Limb (tissue), 2 donors: ENCODE measurements at regions not wholly inside any gene's neighbourhood (a gene's known extent, or its start where the extent isn't known, plus 50 kb on each side); places are given as distances from the start of the nearest gene placed in this dataset.

Experiments
- DNase-seq, 2 donors: peaks; one replicate each; pipeline ENCODE4 v3.0.0-alpha.2; 2016; ENCODE audit errors: extremely low spot score in 2 of 2

- DNase-seq: no peak
These were observed 61.9 kb upstream of the GSE1 start for GRCh38 chr16:85550953-85551924.

- DNase-seq: no peak
These were observed 60.1 kb upstream of the GSE1 start for GRCh38 chr16:85552980-85553435.

DNA sequence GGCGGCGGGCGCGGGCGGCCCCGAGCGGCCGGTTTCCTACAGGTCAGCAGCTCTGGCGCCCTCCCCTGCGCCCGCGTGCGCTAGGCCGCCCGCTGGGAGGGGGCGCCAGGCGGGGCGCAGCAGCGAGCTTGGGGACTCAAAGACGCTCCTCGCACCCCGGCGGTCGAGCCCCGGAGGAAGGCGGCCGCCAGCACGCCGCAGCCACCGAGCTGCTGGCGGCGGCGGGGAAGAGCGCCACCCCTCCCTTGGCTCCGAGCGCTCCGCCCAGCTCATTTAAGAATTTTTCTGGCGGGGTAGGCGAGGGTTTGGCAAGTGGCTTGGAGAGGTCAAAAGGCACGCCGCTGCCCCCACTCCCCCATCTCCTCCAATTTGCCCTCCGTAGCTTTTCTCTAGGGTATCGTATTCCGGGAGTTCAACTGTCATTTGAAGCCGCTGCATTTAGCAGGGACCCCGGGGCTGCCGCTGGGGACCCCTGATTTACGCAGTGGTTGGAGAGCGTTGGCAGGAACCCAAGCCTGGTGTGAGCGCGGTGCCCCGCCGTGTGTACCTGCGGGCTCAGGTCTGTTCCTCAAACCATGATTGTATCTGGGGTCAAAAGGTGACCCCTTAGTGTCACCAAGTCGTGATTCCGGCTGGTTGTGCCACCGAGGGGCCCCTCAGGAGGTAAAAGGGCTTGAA lies 59.5 kb upstream of the GSE1 start:
- no peak for DNase-seq

DNA sequence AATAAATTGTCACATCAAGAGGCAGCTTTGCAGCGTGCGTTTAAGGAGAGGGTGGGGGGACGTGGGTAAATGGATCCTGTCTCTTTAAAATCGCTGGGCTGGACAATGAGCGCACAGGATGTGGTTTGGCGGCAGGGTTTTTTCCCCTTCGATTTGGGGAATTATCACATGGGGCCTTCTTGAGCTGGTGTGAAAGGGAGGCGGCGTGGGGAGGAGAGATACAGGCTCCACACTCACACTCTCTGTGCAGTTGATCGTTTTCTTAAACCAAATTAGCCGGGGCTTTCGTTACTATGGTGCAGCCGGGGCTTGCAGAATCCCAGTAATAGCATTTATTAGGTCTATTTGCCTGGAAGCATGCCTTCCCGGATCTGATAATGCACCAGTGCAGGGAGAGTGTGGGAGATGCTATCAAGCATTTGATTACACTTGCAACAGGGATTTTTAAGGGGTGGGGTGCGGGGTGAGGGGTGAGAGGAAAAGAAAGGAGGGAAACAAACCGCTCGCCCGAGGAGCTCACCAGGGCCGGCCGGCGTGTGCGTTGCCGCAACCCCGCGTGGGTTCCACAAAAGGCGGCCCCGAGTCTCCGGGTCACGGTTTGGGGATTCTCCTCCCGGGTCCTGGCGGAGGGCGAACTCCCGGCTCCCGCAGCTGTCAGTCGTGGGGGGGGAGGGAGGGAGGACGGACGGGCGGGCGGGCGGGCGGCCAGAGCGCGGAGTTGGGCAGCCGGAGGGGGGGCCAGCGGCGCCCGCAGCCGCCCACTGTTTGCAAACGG lies 58.8 kb upstream of the GSE1 start:
- DNase-seq: peak; percentile 57 to 75

DNA sequence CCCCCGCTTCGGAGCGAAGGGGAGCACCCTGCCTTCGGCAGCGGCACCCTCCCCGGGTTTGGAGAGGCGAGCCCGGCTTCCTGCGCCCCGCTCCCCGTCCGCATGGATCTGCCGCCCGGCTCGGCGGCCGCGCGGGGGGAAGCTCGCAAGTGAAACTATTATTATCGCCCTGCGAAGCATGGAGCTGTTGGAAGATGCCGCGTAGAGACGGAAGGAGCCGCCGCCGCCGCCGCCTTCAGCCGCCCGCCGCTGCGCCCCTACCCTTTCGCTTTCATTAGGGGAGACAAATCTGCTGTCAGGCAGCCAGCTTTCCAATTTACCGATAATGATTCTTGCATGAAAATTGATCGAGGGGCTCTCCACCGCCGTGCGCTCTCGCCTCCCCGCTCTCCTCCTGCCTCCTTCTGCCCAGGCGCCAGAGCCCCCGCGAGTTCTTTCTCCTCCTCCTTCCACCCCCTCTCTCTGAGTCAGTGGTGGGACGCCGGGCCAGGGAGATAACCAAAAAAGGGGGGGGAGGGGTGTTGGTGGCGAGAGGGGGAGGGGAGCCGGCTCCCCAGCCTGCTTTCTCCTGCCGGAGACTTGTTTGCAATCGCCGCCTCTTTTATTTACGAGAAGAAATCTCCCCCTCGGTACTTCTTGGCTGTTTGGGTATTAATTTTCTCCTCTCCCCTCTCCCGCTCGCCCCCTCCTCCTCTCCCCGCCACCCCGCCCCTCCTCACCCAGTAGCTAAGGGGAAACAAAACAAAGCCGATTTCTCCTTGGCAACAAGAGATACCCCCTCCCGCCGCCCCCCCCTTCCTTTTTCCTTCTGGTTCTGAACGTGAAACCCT lies 58.0 kb upstream of the GSE1 start:
- DNase-seq: peak; percentile 27 to 81

DNA sequence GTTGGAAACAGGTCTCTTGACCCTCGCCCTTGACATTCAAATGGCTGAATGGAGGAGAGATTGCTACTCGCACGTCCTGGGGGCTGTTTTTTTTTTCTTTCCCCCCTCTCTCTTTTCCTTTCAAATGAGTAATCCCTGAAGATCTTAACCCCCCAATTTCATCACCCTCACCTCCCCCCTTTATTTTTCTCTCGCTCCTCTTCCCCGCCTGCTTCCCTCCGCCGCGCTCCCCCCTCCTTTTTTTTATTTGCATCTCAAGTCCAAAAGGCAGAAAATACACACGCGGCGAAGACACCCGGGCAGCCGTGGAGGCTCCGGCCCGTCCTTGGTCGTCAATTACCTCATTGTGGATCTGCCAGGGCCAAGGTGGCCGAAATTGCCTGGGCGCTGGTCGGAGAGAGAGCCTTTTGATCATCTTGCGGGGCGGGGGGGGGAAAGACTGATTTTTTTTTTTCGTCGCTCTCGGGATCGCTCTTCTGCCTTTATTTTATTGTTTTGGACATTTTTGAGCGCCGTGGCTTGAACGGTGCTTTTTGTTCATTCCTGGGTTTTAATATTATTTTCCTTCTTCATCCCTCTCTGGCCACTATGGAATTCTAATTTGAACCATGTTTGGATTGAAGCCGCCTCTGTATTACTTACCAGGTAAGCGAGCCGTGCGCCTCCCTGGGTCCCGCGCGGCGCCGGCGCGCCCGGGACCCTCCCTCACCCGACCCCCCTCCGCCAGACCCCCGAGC lies 57.2 kb upstream of the GSE1 start:
- no peak for DNase-seq

- DNase-seq: peak in 1 of 2 donors; percentile 73
These were observed 56.6 kb upstream of the GSE1 start for GRCh38 chr16:85556456-85557082.

- DNase-seq: no peak
These were observed 55.8 kb upstream of the GSE1 start for GRCh38 chr16:85557083-85557970.

DNA sequence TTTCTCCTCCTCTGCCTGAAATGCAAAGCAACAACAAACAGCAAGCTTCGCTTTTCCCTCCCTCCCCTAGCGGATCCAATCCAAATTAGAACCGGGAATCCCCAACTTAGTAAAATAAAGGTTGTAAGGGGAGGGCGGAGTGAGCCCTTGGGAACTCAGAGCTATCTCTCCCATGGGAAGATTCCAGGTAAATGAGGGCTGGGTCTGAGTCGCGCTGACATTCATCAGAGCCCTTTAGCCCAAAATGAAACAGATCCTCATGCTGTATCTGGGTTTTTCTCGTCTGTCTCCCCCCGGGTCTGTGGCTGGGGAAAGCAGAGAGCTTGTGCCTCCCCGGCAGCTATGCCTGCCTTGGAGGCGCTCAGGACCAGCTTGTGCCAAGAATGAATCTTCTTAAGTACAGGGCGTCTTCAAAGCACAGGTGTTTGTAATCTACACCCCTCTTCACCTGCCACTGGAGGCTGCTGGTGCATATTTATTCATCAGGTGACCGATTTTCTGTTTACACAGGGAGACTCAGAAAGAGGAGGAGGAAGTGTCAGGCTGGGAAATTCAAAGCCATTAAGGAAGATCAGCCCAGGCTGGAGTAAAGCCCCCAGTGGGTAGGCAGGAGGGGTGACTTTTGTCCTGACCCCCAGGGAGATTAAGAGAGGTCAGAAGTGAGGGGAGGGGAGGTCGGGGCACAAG lies 55.0 kb upstream of the GSE1 start:
- no peak for DNase-seq

GRCh38 chr16:85560932-85561247 lies 52.2 kb upstream of the GSE1 start:
- DNase-seq: no peak

- no peak for DNase-seq
These were observed 51.7 kb upstream of the GSE1 start for GRCh38 chr16:85561248-85562092.

DNA sequence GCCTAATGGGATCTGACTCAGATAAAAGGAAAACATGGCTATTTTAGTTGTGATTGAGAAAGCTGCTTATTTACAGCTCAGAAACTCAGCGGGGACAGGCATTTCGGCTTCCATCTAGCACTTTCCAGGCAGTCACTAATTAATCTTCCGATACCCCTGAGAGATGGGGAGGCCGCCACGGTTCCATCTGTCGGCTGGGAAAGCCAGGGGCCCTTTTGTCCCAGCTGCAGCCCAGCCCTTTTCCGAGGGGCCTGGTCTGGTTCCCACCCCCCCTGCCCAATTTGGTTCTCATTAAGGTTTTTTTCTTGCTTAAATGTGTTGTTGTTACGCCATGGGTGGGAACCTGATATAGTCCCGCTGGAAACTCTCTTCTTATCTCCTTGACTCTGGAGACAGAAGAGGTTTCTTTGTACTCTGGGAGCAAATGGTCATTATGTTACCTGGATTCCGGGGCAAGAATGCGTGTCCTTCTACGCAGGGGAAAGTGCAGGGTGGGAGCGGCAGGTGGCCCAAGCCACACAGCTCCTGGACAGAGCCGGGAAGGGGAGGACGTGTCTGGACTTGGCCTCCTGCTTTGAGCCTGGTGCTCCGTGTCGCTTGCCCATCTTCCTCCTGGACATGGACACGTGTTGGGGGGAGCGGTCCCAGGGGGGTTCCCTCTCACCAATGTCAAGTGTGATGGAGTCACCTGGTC lies 50.9 kb upstream of the GSE1 start:
- peak in 1 of 2 donors; percentile 47 for DNase-seq

- DNase-seq: no peak
These were observed 50.1 kb upstream of the GSE1 start for GRCh38 chr16:85563034-85563433.
